VCaP (cell line): ENCODE measurements at regions not wholly inside any gene's neighbourhood (a gene's known extent, or its start where the extent isn't known, plus 50 kb on each side); places are given as distances from the start of the nearest gene placed in this dataset.

Experiments used
- H3K27ac ChIP-seq: fragments of 450-650 bp; 2 replicates; pipeline ENCODE4 v1.5.1; 2017
- CTCF ChIP-seq: fragments of 450-650 bp; conservative IDR thresholded peaks from 2 replicates; pipeline ENCODE4 v1.5.1; 2017; ENCODE audit warnings: mild to moderate bottlenecking, moderate library complexity

GRCh38 chr5:3185488-3185887 is 410.1 kb upstream of the IRX1 start:
- TF ChIP-seq CTCF = no peak

GRCh38 chr5:3182133-3182876 is 413.3 kb upstream of the IRX1 start:
- no peak for TF ChIP-seq CTCF
- no peak overlapping the region for H3K27ac ChIP-seq

More at GRCh38 chr5:3185488-3185887, 410.1 kb upstream of the IRX1 start:
- no peak overlapping the region for H3K27ac ChIP-seq

- H3K27ac ChIP-seq = no peak overlapping the region
- no peak for TF ChIP-seq CTCF
Observed at GRCh38 chr5:3181671-3182070, 414.0 kb upstream of the IRX1 start.

GRCh38 chr5:3180636-3181035 is 415.0 kb upstream of the IRX1 start:
- TF ChIP-seq CTCF = no peak
- no peak overlapping the region for H3K27ac ChIP-seq

- H3K27ac ChIP-seq = no peak overlapping the region
- no peak for TF ChIP-seq CTCF
Observed at GRCh38 chr5:3179220-3179619, 416.4 kb upstream of the IRX1 start.

GRCh38 chr5:3177338-3177737 is 418.3 kb upstream of the IRX1 start:
- TF ChIP-seq CTCF = no peak
- H3K27ac ChIP-seq = no peak overlapping the region

GRCh38 chr5:3175416-3175815 is 420.2 kb upstream of the IRX1 start:
- no peak for TF ChIP-seq CTCF
- no peak overlapping the region for H3K27ac ChIP-seq
